Liver (tissue), 8 donors: ENCODE measurements at regions not wholly inside any gene's neighbourhood (a gene's known extent, or its start where the extent isn't known, plus 50 kb on each side); places are given as distances from the start of the nearest gene placed in this dataset.

Source experiments
- DNase-seq: peaks from one replicate; pipeline ENCODE4 v3.0.0-alpha.2; 2017; ENCODE audit warnings: low spot score
- H3K27ac ChIP-seq, 2 donors: one replicate each; pipeline ENCODE4 v1.7.0; 2013; ENCODE audit warnings: inconsistent platforms in 2 of 2, low read length in 2 of 2, control low read depth in 1 of 2, low read depth in 1 of 2, mild to moderate bottlenecking in 1 of 2
- H3K27me3 ChIP-seq, 4 donors: one replicate each; pipeline versions ENCODE4 v1.6.1 to v1.7.0; 2013; ENCODE audit warnings: low read length in 3 of 4, inconsistent platforms in 1 of 4, mild to moderate bottlenecking in 1 of 4, moderate library complexity in 1 of 4; ENCODE audit not compliant: control insufficient read depth in 4 of 4, insufficient read depth in 4 of 4
- H3K36me3 ChIP-seq, 4 donors: one replicate each; pipeline versions ENCODE4 v1.6.1 to v1.7.0; 2013; ENCODE audit warnings: low read length in 3 of 4, mild to moderate bottlenecking in 3 of 4, low read depth in 1 of 4, moderate library complexity in 1 of 4; ENCODE audit not compliant: control insufficient read depth in 4 of 4, insufficient read depth in 3 of 4
- H3K4me1 ChIP-seq, 4 donors: one replicate each; pipeline versions ENCODE4 v1.6.1 to v1.7.0; 2013; ENCODE audit warnings: low read length in 3 of 4, mild to moderate bottlenecking in 3 of 4, moderate library complexity in 1 of 4; ENCODE audit not compliant: control insufficient read depth in 4 of 4, insufficient read depth in 4 of 4
- H3K4me3 ChIP-seq, 3 donors: one replicate each; pipeline versions ENCODE4 v1.6.1 to v1.7.0; 2013; ENCODE audit warnings: low read length in 3 of 3, control low read depth in 1 of 3, low read depth in 1 of 3, mild to moderate bottlenecking in 1 of 3
- H3K9ac ChIP-seq, 2 donors: one replicate each; pipeline ENCODE4 v1.7.0; 2013; ENCODE audit warnings: low read length in 2 of 2, mild to moderate bottlenecking in 2 of 2, moderate library complexity in 2 of 2, control low read depth in 1 of 2, low read depth in 1 of 2
- H3K9me3 ChIP-seq, 4 donors: one replicate each; pipeline versions ENCODE4 v1.6.1 to v1.7.0; 2013; ENCODE audit warnings: low read length in 3 of 4; ENCODE audit not compliant: control insufficient read depth in 4 of 4
- CTCF ChIP-seq: fragments of 150-350 bp; IDR thresholded peaks from 2 replicates; pipeline ENCODE4 v1.5.1; 2017; ENCODE audit warnings: improper control_type of control experiment, low read depth, low read length; ENCODE audit not compliant: missing input control
- EGR1 ChIP-seq, 2 donors: IDR thresholded peaks; 2 replicates each; pipeline ENCODE4 v1.6.1; 2016 to 2018; ENCODE audit warnings: antibody characterized with exemption in 2 of 2, low read depth in 2 of 2
- FOXA1 ChIP-seq: IDR thresholded peaks from 2 replicates; pipeline ENCODE4 v1.6.1; 2016; ENCODE audit warnings: antibody characterized with exemption
- FOXA2 ChIP-seq: IDR thresholded peaks from 2 replicates; pipeline ENCODE4 v1.6.1; 2016; ENCODE audit warnings: antibody characterized with exemption
- GABPA ChIP-seq, 2 donors: IDR thresholded peaks in 1 of 2; conservative IDR thresholded peaks in 1 of 2; 2 replicates each; pipeline ENCODE4 v1.6.1; 2016; ENCODE audit warnings: antibody characterized with exemption in 2 of 2, mild to moderate bottlenecking in 1 of 2, moderate library complexity in 1 of 2
- HNF4G ChIP-seq: IDR thresholded peaks from 2 replicates; pipeline ENCODE4 v1.6.1; 2016; ENCODE audit warnings: antibody characterized with exemption
- JUND ChIP-seq, 2 donors: IDR thresholded peaks; 2 replicates each; pipeline ENCODE4 v1.6.1; 2016; ENCODE audit warnings: antibody characterized with exemption in 2 of 2
- MAX ChIP-seq: IDR thresholded peaks from 2 replicates; pipeline ENCODE4 v1.6.1; 2016; ENCODE audit warnings: antibody characterized with exemption
- NR2F2 ChIP-seq: IDR thresholded peaks from 2 replicates; pipeline ENCODE4 v1.6.1; 2016; ENCODE audit warnings: antibody characterized with exemption
- RXRA ChIP-seq, 2 donors: IDR thresholded peaks; 2 replicates each; pipeline ENCODE4 v1.6.1; 2017 to 2018; ENCODE audit warnings: antibody characterized with exemption in 2 of 2, mild to moderate bottlenecking in 1 of 2
- SP1 ChIP-seq: IDR thresholded peaks from 2 replicates; pipeline ENCODE4 v1.6.1; 2018; ENCODE audit warnings: antibody characterized with exemption, mild to moderate bottlenecking
- TAF1 ChIP-seq: conservative IDR thresholded peaks from 2 replicates; pipeline ENCODE4 v1.6.1; 2016; ENCODE audit warnings: antibody characterized with exemption, mild to moderate bottlenecking
- WGBS: extraction: QIAGEN DNeasy Blood & Tissue Kit; methylation state at CpG from one replicate; pipeline ENCODE4 v1.1.7; 2013; 5-methylcytosine and 5-hydroxymethylcytosine counted together
- TF ChIP-seq, protein P1 (sequence below): IDR thresholded peaks from 2 replicates; pipeline ENCODE4 v1.6.1; 2016; ENCODE audit warnings: antibody characterized with exemption, mild to moderate bottlenecking
- donor health status: healthy.
- donor health status: healthy.
- donor health status: healthy.
- donor health status: healthy.
- donor health status: healthy.

- H3K4me1 ChIP-seq: no peaks in the 10 kb centered on the region
- no peak for DNase-seq
- WGBS: 57% methylated on average over 2 of the region's 2 CpGs
- H3K27ac ChIP-seq: no peak overlapping the region
- H3K9me3 ChIP-seq: no peaks in the 10 kb centered on the region
- H3K36me3 ChIP-seq: no peaks in the 10 kb centered on the region
- H3K27me3 ChIP-seq: no peaks in the 10 kb centered on the region
- TF ChIP-seq, protein P1, sequence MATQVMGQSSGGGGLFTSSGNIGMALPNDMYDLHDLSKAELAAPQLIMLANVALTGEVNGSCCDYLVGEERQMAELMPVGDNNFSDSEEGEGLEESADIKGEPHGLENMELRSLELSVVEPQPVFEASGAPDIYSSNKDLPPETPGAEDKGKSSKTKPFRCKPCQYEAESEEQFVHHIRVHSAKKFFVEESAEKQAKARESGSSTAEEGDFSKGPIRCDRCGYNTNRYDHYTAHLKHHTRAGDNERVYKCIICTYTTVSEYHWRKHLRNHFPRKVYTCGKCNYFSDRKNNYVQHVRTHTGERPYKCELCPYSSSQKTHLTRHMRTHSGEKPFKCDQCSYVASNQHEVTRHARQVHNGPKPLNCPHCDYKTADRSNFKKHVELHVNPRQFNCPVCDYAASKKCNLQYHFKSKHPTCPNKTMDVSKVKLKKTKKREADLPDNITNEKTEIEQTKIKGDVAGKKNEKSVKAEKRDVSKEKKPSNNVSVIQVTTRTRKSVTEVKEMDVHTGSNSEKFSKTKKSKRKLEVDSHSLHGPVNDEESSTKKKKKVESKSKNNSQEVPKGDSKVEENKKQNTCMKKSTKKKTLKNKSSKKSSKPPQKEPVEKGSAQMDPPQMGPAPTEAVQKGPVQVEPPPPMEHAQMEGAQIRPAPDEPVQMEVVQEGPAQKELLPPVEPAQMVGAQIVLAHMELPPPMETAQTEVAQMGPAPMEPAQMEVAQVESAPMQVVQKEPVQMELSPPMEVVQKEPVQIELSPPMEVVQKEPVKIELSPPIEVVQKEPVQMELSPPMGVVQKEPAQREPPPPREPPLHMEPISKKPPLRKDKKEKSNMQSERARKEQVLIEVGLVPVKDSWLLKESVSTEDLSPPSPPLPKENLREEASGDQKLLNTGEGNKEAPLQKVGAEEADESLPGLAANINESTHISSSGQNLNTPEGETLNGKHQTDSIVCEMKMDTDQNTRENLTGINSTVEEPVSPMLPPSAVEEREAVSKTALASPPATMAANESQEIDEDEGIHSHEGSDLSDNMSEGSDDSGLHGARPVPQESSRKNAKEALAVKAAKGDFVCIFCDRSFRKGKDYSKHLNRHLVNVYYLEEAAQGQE: no peak
- no peak for TF ChIP-seq GABPA (IDR thresholded peaks at IDR 0.05 in 1 of 2, conservative IDR thresholded peaks at IDR 0.05 in 1 of 2)
- TF ChIP-seq FOXA2: no peak
- TF ChIP-seq CTCF: no peak
- no peak for TF ChIP-seq HNF4G
- no peak for TF ChIP-seq FOXA1
- no peak for TF ChIP-seq SP1
- no peak for TF ChIP-seq RXRA (IDR thresholded peaks at IDR 0.05)
- no peak overlapping the region for H3K4me3 ChIP-seq
- H3K9ac ChIP-seq: no peak overlapping the region
Measured at GRCh38 chr3:162610261-162610660, 1113.7 kb downstream of the OTOL1 start.

- no peak overlapping the region for H3K4me3 ChIP-seq
- H3K9me3 ChIP-seq: no peaks in the 10 kb centered on the region
- WGBS: 65% methylated on average over 2 of the region's 2 CpGs
Measured at GRCh38 chr3:162612991-162613390, 1116.4 kb downstream of the OTOL1 start.

More at GRCh38 chr3:162612991-162613390, 1116.4 kb downstream of the OTOL1 start:
- Histone ChIP-seq H3K27me3 (no peaks in the 10 kb centered on the region), H3K27ac (no peak overlapping the region), H3K36me3 (no peaks in the 10 kb centered on the region), H3K9ac (no peak overlapping the region), H3K4me1 (no peaks in the 10 kb centered on the region)
- TF ChIP-seq EGR1 (IDR thresholded peaks at IDR 0.05; ENCODE audit: low read depth in 2 of 2) (no peak), MAX (no peak), NR2F2 (no peak), GABPA (IDR thresholded peaks at IDR 0.05 in 1 of 2, conservative IDR thresholded peaks at IDR 0.05 in 1 of 2) (no peak), JUND (IDR thresholded peaks at IDR 0.05) (no peak), RXRA (IDR thresholded peaks at IDR 0.05) (no peak), TAF1 (no peak)
- TF ChIP-seq, protein P1: no peak
- DNase-seq: no peak
